WTC11 (cell line): ENCODE measurements at regions not wholly inside any gene's neighbourhood (a gene's known extent, or its start where the extent isn't known, plus 50 kb on each side); places are given as distances from the start of the nearest gene placed in this dataset.

Experiments
- CTCF ChIP-seq: fragments of 200-600 bp; IDR thresholded peaks from 2 replicates; pipeline ENCODE4 v1.8.0; 2022; ENCODE audit warnings: antibody characterized with exemption
- ESRRA ChIP-seq: sonication (generic); formaldehyde crosslinking; IDR thresholded peaks from 2 replicates; pipeline ENCODE4 v1.8.1; 2022; ENCODE audit warnings: mild to moderate bottlenecking, missing genetic modification reagents, borderline replicate concordance
- JUN ChIP-seq: sonication (generic); formaldehyde crosslinking; IDR thresholded peaks from 2 replicates; pipeline ENCODE4 v1.8.0; 2023; ENCODE audit warnings: mild to moderate bottlenecking, missing genetic modification reagents
- NR1H2 ChIP-seq: sonication (generic); formaldehyde crosslinking; IDR thresholded peaks from 2 replicates; pipeline ENCODE4 v1.9.0; 2021; ENCODE audit warnings: mild to moderate bottlenecking, moderate library complexity, missing genetic modification reagents

GRCh38 chr5:38789777-38790176 is 56.0 kb upstream of the OSMR start:
- TF ChIP-seq CTCF (no peak), NR1H2 (no peak), JUN (CRISPR knock-in tag) (no peak), ESRRA (CRISPR knock-in tag) (no peak)
